WTC11 (cell line): ENCODE measurements at regions not wholly inside any gene's neighbourhood (a gene's known extent, or its start where the extent isn't known, plus 50 kb on each side); places are given as distances from the start of the nearest gene placed in this dataset.

Source experiments
- ATAC-seq: fragments of 200-7000 bp; cut with Tn5 transposase; 2 replicates; pipeline ENCODE4 v1.10.0; 2021; ENCODE audit warnings: mild to moderate bottlenecking, moderate library complexity
- CTCF ChIA-PET: fragments of 300-600 bp; sonication (Branson Sonifier 250); formaldehyde crosslinking; loops from one replicate; lab custom pipeline; 2021; ENCODE audit warnings: antibody characterized with exemption; lab: Charles Lee
- POLR2A ChIA-PET: fragments of 350-600 bp; sonication (Branson Sonifier 250); formaldehyde crosslinking; loops from one replicate; lab custom pipeline; 2021; ENCODE audit warnings: antibody characterized with exemption; lab: Charles Lee
- DNase-seq: peaks from one replicate; pipeline ENCODE4 v3.0.0; 2021; ENCODE audit warnings: low spot score
- H3K27ac Mint-ChIP-seq: 2 replicates; pipeline ENCODE4 v1.8.0; 2021; ENCODE audit warnings: mixed read lengths
- H3K27me3 Mint-ChIP-seq: 2 replicates; pipeline ENCODE4 v1.8.0; 2021; ENCODE audit warnings: low read depth, mild to moderate bottlenecking, moderate library complexity, mixed read lengths
- H3K36me3 Mint-ChIP-seq: 2 replicates; pipeline ENCODE4 v1.8.0; 2021; ENCODE audit warnings: mixed read lengths
- H3K4me1 Mint-ChIP-seq: 2 replicates; pipeline ENCODE4 v1.8.0; 2022; ENCODE audit warnings: mixed read lengths
- H3K4me3 Mint-ChIP-seq: 2 replicates; pipeline ENCODE4 v1.8.0; 2021; ENCODE audit warnings: mild to moderate bottlenecking, moderate library complexity, mixed read lengths
- H3K9me3 Mint-ChIP-seq: 2 replicates; pipeline ENCODE4 v1.8.0; 2021; ENCODE audit warnings: mixed read lengths
- EMX1 ChIP-seq: fragments of 250-450 bp; sonication (Bioruptor Pico); IDR thresholded peaks from 2 replicates; pipeline ENCODE4 v1.8.0; 2021; ENCODE audit warnings: mild to moderate bottlenecking
- FOXJ3 ChIP-seq: sonication (generic); formaldehyde crosslinking; IDR thresholded peaks from 2 replicates; pipeline ENCODE4 v1.9.0; 2021; ENCODE audit warnings: missing genetic modification reagents, mild to moderate bottlenecking, borderline replicate concordance
- GABPB1 ChIP-seq: sonication (generic); formaldehyde crosslinking; IDR thresholded peaks from 2 replicates; pipeline ENCODE4 v1.8.1; 2023; ENCODE audit warnings: mild to moderate bottlenecking, missing genetic modification reagents
- MYBL2 ChIP-seq: sonication (generic); formaldehyde crosslinking; IDR thresholded peaks from 2 replicates; pipeline ENCODE4 v1.8.1; 2023; ENCODE audit warnings: mild to moderate bottlenecking, moderate library complexity, missing genetic modification reagents
- NFATC4 ChIP-seq: fragments of 250-450 bp; sonication (Bioruptor Pico); IDR thresholded peaks from 2 replicates; pipeline ENCODE4 v1.9.0; 2021; ENCODE audit warnings: mild to moderate bottlenecking
- SMAD3 ChIP-seq: sonication (generic); formaldehyde crosslinking; IDR thresholded peaks from 2 replicates; pipeline ENCODE4 v1.8.0; 2022; ENCODE audit warnings: missing genetic modification reagents, mild to moderate bottlenecking, borderline replicate concordance
- ZNF232 ChIP-seq: sonication (generic); formaldehyde crosslinking; IDR thresholded peaks from 2 replicates; pipeline ENCODE4 v1.8.0; 2022; ENCODE audit warnings: mild to moderate bottlenecking, missing genetic modification reagents
- ZNF423 ChIP-seq: fragments of 250-450 bp; sonication (Bioruptor Pico); IDR thresholded peaks from 2 replicates; pipeline ENCODE4 v2.1.2; 2022; ENCODE audit warnings: mild to moderate bottlenecking, moderate library complexity
- TF ChIP-seq, protein P1 (sequence below): fragments of 250-450 bp; sonication (Bioruptor Pico); conservative IDR thresholded peaks from 2 replicates; pipeline ENCODE4 v1.9.0; 2021; ENCODE audit warnings: mild to moderate bottlenecking
- TF ChIP-seq, protein P2 (sequence below): sonication (generic); formaldehyde crosslinking; IDR thresholded peaks from 2 replicates; pipeline ENCODE4 v1.8.1; 2022; ENCODE audit warnings: missing genetic modification reagents, borderline replicate concordance
- TF ChIP-seq, protein P3 (sequence below): fragments of 250-450 bp; sonication (Bioruptor Pico); IDR thresholded peaks from 2 replicates; pipeline ENCODE4 v1.9.0; 2021; ENCODE audit warnings: mild to moderate bottlenecking, borderline replicate concordance
- TF ChIP-seq, protein P4 (sequence below): sonication (generic); formaldehyde crosslinking; conservative IDR thresholded peaks from 2 replicates; pipeline ENCODE4 v1.8.1; 2022; ENCODE audit warnings: mild to moderate bottlenecking, missing genetic modification reagents
- TF ChIP-seq, protein P5 (sequence below): sonication (generic); formaldehyde crosslinking; IDR thresholded peaks from 2 replicates; pipeline ENCODE4 v1.8.1; 2022; ENCODE audit warnings: low read depth, mild to moderate bottlenecking, moderate library complexity, missing genetic modification reagents, borderline replicate concordance
- TF ChIP-seq, protein P6 (sequence below): sonication (generic); formaldehyde crosslinking; IDR thresholded peaks from 2 replicates; pipeline ENCODE4 v1.8.0; 2023; ENCODE audit warnings: missing genetic modification reagents, mild to moderate bottlenecking, borderline replicate concordance
- TF ChIP-seq, protein P7 (sequence below): sonication (generic); formaldehyde crosslinking; IDR thresholded peaks from 2 replicates; pipeline ENCODE4 v1.8.0; 2022; ENCODE audit warnings: mild to moderate bottlenecking, missing genetic modification reagents

DNA sequence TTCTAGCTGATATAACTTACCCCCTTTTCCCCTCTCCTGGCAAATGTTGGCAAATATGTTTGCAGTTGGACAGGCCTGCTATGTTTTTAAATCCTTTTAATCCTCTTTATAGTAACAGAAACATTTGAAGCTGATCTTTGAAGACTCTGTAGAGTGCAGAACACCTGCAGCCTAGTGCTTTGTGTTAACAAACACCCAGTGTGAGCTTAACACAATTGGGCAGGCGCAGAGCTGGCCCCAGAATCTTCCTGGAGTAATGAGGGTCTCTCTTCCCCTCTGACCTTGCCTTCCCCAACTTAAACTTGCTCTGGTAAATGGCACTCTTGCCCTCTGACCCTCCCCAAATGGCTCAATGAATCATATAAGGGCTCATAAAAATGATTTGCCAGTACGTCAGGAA lies 247.9 kb upstream of the LYPLAL1 start (continued):
- TF ChIP-seq, protein P1, sequence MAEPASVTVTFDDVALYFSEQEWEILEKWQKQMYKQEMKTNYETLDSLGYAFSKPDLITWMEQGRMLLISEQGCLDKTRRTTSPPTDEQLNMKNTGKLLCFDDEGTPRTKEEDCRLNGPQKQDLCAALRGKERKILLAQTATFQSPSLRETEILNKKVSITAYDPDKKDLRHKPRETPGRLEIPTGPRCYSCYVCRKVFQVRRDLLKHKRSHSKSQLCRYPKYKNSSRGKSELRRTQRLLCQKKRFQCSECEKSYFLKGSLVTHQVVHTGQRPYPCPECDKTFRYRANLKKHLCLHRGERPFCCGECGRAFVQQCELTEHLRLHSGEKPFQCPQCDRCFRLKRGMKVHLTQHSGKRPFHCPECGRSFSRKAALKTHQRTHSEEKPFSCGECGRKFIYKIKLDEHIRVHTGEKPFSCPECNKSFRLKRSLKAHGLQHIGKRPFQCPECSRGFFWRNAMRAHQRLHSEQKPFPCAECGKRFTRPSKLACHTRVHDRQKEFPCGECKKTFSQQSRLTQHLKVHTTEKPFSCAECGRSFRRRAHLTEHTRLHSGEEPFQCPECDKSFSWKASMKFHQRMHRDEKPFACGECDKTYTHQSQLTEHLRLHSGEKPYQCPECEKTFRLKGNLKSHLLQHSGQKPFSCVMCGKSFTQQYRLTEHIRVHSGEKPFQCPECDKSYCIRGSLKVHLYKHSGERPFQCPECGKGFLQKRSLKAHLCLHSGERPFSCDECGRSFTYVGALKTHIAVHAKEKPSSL, result no peak
- TF ChIP-seq ZNF423 (no peak), FOXJ3 (CRISPR knock-in tag) (no peak), NFATC4 (CRISPR knock-in tag) (no peak), ZNF232 (CRISPR knock-in tag) (no peak), EMX1 (no peak), SMAD3 (CRISPR knock-in tag) (no peak)
- TF ChIP-seq, protein P2, sequence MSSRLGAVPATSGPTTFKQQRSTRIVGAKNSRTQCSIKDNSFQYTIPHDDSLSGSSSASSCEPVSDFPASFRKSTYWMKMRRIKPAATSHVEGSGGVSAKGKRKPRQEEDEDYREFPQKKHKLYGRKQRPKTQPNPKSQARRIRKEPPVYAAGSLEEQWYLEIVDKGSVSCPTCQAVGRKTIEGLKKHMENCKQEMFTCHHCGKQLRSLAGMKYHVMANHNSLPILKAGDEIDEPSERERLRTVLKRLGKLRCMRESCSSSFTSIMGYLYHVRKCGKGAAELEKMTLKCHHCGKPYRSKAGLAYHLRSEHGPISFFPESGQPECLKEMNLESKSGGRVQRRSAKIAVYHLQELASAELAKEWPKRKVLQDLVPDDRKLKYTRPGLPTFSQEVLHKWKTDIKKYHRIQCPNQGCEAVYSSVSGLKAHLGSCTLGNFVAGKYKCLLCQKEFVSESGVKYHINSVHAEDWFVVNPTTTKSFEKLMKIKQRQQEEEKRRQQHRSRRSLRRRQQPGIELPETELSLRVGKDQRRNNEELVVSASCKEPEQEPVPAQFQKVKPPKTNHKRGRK (CRISPR knock-in tag), result no peak

DNA sequence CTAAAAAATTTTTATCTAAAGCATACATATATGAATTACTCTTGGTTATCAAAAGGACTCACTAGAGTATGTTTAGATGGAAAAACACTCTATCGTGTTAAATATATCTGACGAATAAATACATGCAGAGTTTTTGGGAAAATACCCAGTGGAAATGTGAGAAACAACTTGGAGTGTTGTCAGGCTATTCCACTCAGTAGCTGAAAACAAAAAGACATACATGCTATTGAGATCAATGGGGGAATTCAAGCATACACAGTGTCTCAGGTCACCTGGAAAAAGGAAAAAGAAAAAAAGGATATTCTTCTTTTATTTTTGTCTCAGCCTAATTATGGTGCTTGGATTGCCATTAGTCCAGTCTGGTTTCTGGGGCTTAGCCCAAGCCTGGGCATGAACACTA lies 247.0 kb upstream of the LYPLAL1 start:
- ATAC-seq, result no peak
- no peak overlapping the region for H3K4me3 Mint-ChIP-seq
- H3K27me3 Mint-ChIP-seq, result no peaks in the 10 kb centered on the region
- H3K9me3 Mint-ChIP-seq, result no peaks in the 10 kb centered on the region
- ChIA-PET POLR2A (no interaction called here), CTCF (no interaction called here)
- TF ChIP-seq, protein P3, sequence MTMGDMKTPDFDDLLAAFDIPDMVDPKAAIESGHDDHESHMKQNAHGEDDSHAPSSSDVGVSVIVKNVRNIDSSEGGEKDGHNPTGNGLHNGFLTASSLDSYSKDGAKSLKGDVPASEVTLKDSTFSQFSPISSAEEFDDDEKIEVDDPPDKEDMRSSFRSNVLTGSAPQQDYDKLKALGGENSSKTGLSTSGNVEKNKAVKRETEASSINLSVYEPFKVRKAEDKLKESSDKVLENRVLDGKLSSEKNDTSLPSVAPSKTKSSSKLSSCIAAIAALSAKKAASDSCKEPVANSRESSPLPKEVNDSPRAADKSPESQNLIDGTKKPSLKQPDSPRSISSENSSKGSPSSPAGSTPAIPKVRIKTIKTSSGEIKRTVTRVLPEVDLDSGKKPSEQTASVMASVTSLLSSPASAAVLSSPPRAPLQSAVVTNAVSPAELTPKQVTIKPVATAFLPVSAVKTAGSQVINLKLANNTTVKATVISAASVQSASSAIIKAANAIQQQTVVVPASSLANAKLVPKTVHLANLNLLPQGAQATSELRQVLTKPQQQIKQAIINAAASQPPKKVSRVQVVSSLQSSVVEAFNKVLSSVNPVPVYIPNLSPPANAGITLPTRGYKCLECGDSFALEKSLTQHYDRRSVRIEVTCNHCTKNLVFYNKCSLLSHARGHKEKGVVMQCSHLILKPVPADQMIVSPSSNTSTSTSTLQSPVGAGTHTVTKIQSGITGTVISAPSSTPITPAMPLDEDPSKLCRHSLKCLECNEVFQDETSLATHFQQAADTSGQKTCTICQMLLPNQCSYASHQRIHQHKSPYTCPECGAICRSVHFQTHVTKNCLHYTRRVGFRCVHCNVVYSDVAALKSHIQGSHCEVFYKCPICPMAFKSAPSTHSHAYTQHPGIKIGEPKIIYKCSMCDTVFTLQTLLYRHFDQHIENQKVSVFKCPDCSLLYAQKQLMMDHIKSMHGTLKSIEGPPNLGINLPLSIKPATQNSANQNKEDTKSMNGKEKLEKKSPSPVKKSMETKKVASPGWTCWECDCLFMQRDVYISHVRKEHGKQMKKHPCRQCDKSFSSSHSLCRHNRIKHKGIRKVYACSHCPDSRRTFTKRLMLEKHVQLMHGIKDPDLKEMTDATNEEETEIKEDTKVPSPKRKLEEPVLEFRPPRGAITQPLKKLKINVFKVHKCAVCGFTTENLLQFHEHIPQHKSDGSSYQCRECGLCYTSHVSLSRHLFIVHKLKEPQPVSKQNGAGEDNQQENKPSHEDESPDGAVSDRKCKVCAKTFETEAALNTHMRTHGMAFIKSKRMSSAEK (CRISPR knock-in tag), result no peak
- TF ChIP-seq, protein P4, sequence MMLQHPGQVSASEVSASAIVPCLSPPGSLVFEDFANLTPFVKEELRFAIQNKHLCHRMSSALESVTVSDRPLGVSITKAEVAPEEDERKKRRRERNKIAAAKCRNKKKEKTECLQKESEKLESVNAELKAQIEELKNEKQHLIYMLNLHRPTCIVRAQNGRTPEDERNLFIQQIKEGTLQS (CRISPR knock-in tag), result no peak
- TF ChIP-seq GABPB1 (no peak), MYBL2 (CRISPR knock-in tag) (no peak)
- TF ChIP-seq, protein P5, sequence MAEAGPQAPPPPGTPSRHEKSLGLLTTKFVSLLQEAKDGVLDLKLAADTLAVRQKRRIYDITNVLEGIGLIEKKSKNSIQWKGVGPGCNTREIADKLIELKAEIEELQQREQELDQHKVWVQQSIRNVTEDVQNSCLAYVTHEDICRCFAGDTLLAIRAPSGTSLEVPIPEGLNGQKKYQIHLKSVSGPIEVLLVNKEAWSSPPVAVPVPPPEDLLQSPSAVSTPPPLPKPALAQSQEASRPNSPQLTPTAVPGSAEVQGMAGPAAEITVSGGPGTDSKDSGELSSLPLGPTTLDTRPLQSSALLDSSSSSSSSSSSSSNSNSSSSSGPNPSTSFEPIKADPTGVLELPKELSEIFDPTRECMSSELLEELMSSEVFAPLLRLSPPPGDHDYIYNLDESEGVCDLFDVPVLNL (CRISPR knock-in tag), result no peak
- TF ChIP-seq, protein P6, sequence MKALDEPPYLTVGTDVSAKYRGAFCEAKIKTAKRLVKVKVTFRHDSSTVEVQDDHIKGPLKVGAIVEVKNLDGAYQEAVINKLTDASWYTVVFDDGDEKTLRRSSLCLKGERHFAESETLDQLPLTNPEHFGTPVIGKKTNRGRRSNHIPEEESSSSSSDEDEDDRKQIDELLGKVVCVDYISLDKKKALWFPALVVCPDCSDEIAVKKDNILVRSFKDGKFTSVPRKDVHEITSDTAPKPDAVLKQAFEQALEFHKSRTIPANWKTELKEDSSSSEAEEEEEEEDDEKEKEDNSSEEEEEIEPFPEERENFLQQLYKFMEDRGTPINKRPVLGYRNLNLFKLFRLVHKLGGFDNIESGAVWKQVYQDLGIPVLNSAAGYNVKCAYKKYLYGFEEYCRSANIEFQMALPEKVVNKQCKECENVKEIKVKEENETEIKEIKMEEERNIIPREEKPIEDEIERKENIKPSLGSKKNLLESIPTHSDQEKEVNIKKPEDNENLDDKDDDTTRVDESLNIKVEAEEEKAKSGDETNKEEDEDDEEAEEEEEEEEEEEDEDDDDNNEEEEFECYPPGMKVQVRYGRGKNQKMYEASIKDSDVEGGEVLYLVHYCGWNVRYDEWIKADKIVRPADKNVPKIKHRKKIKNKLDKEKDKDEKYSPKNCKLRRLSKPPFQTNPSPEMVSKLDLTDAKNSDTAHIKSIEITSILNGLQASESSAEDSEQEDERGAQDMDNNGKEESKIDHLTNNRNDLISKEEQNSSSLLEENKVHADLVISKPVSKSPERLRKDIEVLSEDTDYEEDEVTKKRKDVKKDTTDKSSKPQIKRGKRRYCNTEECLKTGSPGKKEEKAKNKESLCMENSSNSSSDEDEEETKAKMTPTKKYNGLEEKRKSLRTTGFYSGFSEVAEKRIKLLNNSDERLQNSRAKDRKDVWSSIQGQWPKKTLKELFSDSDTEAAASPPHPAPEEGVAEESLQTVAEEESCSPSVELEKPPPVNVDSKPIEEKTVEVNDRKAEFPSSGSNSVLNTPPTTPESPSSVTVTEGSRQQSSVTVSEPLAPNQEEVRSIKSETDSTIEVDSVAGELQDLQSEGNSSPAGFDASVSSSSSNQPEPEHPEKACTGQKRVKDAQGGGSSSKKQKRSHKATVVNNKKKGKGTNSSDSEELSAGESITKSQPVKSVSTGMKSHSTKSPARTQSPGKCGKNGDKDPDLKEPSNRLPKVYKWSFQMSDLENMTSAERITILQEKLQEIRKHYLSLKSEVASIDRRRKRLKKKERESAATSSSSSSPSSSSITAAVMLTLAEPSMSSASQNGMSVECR (CRISPR knock-in tag), result no peak
- TF ChIP-seq, protein P7, sequence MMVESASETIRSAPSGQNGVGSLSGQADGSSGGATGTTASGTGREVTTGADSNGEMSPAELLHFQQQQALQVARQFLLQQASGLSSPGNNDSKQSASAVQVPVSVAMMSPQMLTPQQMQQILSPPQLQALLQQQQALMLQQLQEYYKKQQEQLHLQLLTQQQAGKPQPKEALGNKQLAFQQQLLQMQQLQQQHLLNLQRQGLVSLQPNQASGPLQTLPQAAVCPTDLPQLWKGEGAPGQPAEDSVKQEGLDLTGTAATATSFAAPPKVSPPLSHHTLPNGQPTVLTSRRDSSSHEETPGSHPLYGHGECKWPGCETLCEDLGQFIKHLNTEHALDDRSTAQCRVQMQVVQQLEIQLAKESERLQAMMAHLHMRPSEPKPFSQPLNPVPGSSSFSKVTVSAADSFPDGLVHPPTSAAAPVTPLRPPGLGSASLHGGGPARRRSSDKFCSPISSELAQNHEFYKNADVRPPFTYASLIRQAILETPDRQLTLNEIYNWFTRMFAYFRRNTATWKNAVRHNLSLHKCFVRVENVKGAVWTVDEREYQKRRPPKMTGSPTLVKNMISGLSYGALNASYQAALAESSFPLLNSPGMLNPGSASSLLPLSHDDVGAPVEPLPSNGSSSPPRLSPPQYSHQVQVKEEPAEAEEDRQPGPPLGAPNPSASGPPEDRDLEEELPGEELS (CRISPR knock-in tag), result no peak
- H3K36me3 Mint-ChIP-seq, result no peaks in the 10 kb centered on the region
- no peak overlapping the region for H3K27ac Mint-ChIP-seq
- DNase-seq, result no peak
- peaks cover 10% of the 10 kb centered on the region for H3K4me1 Mint-ChIP-seq
